SK-N-MC (cell line): ENCODE measurements at regions not wholly inside any gene's neighbourhood (a gene's known extent, or its start where the extent isn't known, plus 50 kb on each side); places are given as distances from the start of the nearest gene placed in this dataset.

ENCODE experiments used
- EZH2 ChIP-seq: fragments of 200-600 bp; sonication (generic); IDR thresholded peaks from one replicate; pipeline ENCODE4 v1.6.1; 2017; ENCODE audit warnings: antibody characterized with exemption
- FOXP2 ChIP-seq: optimal IDR thresholded peaks from 2 replicates; pipeline ENCODE3; 2011; ENCODE audit warnings: mild to moderate bottlenecking, moderate library complexity; ENCODE audit not compliant: insufficient read depth; ENCODE audit errors: extremely low read length, control extremely low read depth
- POLR2AphosphoS5 ChIP-seq: IDR thresholded peaks from 2 replicates; pipeline ENCODE4 v1.6.1; 2012; ENCODE audit warnings: mild to moderate bottlenecking, low read depth, low read length, borderline replicate concordance

GRCh38 chr12:91964501-91964900, 181.1 kb downstream of the BTG1 start:
- TF ChIP-seq POLR2AphosphoS5, result no peak
- TF ChIP-seq EZH2, result no peak
- TF ChIP-seq FOXP2, result no peak
